Inflammatory macrophage (primary cell): ENCODE measurements at regions not wholly inside any gene's neighbourhood (a gene's known extent, or its start where the extent isn't known, plus 50 kb on each side); places are given as distances from the start of the nearest gene placed in this dataset.

ENCODE experiments used
- DNase-seq, 2 donors: peaks; one replicate each; pipeline ENCODE4 v3.0.0-alpha.2; 2020 to 2022

DNA sequence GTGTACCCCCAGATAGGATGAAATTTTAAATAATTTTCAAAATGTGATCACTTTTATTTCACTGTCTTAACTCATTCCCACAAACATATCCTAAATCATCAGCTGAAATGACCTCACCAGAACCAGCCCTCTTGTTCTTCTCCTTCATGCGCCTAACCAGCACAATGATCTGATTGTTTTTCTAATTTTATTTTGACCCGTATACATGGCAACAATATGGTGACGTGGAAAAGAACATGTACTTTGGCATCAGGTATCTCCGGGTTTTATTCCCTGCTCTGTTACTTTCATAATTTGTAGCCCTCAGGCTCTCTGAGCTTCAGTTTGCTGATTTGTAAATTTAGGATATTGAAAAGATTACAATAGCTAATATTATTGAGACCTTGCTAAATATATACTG, 562.4 kb upstream of the ZFP42 start:
- DNase-seq = no peak

- no peak for DNase-seq
These were observed 559.3 kb upstream of the ZFP42 start for GRCh38 chr4:187436251-187436650.

GRCh38 chr4:187444061-187444460, 551.5 kb upstream of the ZFP42 start:
- DNase-seq = no peak

GRCh38 chr4:187449702-187450101, 545.9 kb upstream of the ZFP42 start:
- no peak for DNase-seq

- no peak for DNase-seq
These were observed 543.8 kb upstream of the ZFP42 start for GRCh38 chr4:187451776-187452175.

DNA sequence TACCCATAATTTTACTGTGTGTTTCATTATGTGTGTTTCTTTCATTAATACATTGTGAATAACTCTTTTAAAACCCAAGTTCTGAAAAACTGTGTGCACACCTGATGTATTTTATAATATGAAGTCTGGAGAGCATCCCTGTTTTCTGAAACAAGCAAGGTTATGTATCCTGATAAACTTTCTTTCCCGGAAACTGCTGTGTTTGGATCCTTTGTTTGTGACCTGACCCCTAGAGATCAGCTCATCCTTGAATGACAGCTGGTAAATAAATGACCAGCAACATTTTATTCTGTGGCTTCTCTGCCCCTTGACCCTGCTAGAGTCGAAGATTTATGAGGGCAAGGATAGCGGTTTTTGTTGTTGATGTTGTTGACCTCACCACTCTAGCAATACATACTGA, 535.6 kb upstream of the ZFP42 start:
- DNase-seq = no peak

GRCh38 chr4:187464573-187464972, 531.0 kb upstream of the ZFP42 start:
- DNase-seq = no peak

DNA sequence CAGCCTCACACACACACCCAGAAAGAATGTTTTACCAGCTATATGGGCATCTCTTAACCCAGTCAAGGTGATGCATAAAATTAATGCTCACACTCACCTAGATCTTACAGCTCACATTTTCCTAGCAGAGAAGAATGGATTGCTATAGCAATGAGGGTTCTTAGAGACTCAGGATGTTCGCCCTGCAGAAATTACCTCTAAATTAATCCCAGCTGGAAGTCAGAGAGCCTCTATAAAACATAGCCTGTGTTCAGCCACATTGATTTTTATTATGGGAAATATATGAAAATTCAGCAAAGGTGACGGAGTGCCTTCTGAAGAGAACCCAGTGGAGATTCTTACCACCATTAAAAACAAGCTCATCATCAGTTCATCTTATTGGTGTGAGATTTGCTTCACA, 528.3 kb upstream of the ZFP42 start:
- DNase-seq = no peak

DNA sequence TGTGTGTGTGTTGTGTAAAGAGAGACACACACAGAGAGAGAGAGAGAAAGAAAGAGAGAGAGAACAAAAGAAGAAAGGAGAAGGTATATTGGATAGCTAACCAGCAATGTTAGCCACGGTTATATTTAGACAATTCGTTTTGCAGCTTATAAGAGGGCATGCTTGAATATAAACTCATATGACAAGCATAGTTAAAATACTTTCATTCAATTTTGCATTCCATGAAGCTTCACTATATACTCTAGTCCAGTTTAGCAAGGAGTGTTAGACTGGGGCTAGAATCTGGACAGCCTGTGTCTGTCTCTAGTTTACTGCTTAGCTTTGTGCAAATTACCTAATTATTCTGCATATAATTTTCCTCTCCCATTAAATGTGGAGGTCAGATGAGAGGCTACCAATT, 525.9 kb upstream of the ZFP42 start:
- DNase-seq = no peak

DNA sequence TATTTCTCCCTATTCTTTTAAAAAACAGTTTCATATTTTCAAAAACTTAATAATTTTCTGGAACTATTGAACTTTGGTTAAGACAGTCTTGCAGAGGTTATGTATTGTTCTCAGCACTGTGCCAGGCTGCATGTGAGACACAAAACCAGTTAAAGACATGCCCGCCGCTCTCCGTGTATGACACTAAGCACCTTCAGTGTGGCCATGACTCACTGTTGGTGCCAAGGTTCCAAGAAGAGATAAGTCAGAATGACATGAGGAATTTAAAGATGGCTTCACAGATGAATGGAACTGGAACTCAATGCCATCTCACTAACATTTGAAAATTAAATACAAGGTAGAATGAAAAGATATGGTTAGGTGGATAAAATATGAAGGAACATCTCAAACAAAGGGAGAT, 525.5 kb upstream of the ZFP42 start:
- no peak for DNase-seq

GRCh38 chr4:187474238-187474637, 521.3 kb upstream of the ZFP42 start:
- DNase-seq = no peak

- DNase-seq = no peak
These were observed 519.7 kb upstream of the ZFP42 start for GRCh38 chr4:187475901-187476300.

DNA sequence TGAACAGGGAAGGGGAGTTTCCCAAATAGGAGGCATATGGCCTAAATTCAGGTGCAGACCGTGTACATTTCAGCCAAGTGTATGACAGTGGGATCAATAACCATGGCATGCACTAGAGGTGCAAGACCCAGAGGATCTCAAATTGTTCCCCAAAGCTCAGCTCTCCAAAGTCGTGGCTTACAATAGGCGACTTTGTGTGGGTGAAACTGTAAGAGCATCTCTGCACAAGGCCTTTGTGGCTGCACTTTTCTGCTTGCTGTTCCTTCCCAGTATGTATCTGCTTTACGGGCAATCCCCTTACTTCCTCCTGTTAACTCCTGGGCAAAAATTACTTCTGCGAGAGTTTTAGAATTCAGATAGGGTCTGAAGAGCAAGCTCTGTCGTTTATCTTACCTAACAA, 518.3 kb upstream of the ZFP42 start:
- DNase-seq = no peak

DNA sequence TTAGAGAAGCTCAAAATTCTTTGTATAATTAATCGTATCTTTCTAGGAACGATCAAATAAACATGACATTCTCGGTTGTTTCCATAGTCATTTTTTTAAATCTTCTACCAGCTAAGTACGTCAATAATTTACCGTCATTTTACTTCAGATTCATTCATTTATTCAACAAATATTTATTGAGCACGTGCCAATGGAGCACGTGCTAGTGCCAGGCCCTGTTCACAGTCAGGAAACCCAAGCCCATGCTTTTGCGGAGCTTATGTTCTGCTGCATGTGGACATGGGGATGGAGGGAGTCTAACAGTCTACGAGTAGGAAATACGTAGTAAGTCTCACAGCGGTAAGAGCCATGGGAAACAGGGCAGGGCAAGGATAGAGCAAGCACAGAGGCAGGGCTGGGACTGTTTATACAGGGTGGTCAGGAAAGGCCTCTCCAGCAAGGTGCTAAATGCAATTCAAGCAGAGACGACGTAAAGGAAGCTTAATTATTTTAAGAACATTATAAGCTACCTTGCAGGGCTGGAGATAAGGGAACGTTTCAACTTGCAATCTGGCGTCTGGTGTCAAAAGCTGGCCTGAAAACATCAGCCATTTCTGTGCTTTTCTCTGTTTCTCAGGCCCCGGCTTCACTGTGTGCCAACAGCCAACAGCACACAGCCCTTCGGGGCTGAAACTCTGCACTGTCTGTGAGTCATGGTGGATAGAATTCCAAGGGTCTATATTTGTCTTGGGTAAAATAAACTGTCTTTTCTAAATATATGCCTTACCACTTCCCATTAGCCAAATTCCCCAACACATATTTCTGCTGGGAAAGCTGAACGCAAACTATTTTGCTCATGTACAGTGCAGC, 517.1 kb upstream of the ZFP42 start:
- DNase-seq = no peak

- DNase-seq = no peak
These were observed 516.1 kb upstream of the ZFP42 start for GRCh38 chr4:187479511-187479910.

- DNase-seq = no peak
These were observed 515.1 kb upstream of the ZFP42 start for GRCh38 chr4:187480146-187481145.

DNA sequence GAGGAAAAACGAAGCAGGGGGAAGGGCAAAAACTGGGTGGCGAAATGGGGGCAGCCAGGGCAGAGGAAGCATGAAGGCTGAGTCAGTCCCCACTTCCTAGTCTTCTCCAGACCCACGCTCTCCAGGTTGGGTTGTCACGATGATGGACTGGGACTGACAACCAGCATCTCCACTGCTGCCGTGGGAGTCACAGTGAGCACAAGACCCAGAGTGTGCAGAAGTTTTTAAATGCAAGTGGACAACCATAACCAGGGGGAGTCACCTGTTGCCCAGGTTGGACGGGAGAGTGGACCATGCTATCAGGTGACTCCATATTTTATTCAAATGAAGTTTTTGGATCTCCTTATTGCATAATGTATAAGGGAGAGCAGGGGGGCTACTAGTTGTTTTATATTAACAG, 511.4 kb upstream of the ZFP42 start:
- DNase-seq = no peak

GRCh38 chr4:187485676-187486075, 509.9 kb upstream of the ZFP42 start:
- no peak for DNase-seq

- DNase-seq = no peak
These were observed 504.3 kb upstream of the ZFP42 start for GRCh38 chr4:187491286-187491685.

GRCh38 chr4:187491959-187492358, 503.6 kb upstream of the ZFP42 start:
- DNase-seq = no peak

- no peak for DNase-seq
These were observed 501.9 kb upstream of the ZFP42 start for GRCh38 chr4:187493661-187494060.

GRCh38 chr4:187499956-187500355, 495.6 kb upstream of the ZFP42 start:
- DNase-seq = no peak

DNA sequence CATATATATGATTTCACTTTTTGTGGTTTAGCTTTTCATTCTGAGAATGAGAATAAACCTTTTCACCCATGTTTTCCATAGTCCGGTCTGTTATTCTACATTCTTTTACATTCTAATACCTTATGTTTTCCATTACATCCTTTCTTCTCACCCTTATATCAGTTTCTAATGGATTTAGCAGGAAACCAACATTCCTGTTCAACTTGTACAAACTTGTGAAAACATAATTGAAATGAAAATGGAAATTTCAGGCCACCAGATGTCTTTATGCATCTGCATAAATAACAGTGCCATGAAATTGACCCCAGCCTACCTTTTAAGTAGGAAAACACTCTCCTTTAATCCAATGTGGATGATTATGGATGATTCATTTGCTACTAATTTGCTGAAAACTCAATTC, 494.8 kb upstream of the ZFP42 start:
- no peak for DNase-seq

DNA sequence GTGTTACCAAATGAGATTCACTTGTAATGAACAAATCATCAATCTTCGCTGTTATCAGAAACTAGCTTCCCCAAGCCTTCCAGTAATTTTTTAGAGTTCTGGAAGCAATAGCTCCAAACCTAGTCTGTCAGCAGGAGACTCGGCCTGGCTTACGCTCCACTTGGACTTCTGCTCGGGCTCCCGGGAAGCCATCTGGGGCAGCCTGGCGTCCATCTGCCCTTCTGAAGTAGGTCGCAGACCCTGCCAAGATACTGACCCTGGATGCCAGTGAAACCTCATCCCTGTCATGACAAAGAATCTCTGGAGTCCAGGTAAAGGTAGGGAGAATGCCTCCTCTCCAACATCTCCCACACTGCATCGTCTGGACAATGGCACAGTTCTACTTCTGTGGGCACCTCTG, 493.8 kb upstream of the ZFP42 start:
- no peak for DNase-seq
